NB4 (cell line): ENCODE measurements at regions not wholly inside any gene's neighbourhood (a gene's known extent, or its start where the extent isn't known, plus 50 kb on each side); places are given as distances from the start of the nearest gene placed in this dataset.

Experiments
- MYC ChIP-seq: IDR thresholded peaks from 2 replicates; pipeline ENCODE4 v1.6.1; 2011; ENCODE audit warnings: low read depth, low read length
- POLR2A ChIP-seq: IDR thresholded peaks from 2 replicates; pipeline ENCODE4 v1.6.1; 2011; ENCODE audit warnings: mild to moderate bottlenecking; ENCODE audit not compliant: insufficient read length; ENCODE audit errors: extremely low read depth
- TF ChIP-seq, protein P1 (sequence below): IDR thresholded peaks from one replicate; pipeline ENCODE4 v1.5.1; 2012; ENCODE audit warnings: low read depth, low read length
- TF ChIP-seq, protein P2 (sequence below): IDR thresholded peaks from 2 replicates; pipeline ENCODE4 v1.6.1; 2011; ENCODE audit warnings: low read depth, low read length

DNA sequence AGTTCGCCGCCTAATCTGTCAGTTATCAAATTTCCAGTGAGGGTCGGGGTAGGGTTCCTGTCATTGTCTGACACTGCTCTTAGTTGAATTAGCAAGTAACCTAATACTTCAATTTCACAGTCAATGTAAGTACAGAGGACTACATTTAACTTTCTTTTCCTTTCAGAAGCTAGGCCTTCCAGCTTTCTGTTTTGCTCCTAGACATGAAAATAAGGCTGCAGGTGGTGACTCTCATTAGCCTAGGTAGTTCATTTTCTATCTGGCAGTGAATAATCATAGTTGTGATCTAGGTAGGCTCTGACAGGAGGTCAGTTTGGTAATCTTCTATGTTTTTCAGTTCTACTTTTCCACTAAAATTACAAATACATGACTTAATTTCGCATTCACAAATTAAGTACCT, 783.1 kb downstream of the MRPL39 start:
- TF ChIP-seq, protein P1, sequence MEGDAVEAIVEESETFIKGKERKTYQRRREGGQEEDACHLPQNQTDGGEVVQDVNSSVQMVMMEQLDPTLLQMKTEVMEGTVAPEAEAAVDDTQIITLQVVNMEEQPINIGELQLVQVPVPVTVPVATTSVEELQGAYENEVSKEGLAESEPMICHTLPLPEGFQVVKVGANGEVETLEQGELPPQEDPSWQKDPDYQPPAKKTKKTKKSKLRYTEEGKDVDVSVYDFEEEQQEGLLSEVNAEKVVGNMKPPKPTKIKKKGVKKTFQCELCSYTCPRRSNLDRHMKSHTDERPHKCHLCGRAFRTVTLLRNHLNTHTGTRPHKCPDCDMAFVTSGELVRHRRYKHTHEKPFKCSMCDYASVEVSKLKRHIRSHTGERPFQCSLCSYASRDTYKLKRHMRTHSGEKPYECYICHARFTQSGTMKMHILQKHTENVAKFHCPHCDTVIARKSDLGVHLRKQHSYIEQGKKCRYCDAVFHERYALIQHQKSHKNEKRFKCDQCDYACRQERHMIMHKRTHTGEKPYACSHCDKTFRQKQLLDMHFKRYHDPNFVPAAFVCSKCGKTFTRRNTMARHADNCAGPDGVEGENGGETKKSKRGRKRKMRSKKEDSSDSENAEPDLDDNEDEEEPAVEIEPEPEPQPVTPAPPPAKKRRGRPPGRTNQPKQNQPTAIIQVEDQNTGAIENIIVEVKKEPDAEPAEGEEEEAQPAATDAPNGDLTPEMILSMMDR = no peak
- TF ChIP-seq POLR2A (no peak), MYC (no peak)
- TF ChIP-seq, protein P2, sequence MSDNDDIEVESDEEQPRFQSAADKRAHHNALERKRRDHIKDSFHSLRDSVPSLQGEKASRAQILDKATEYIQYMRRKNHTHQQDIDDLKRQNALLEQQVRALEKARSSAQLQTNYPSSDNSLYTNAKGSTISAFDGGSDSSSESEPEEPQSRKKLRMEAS = no peak
